ENCODE measurements at regions not wholly inside any gene's neighbourhood (a gene's known extent, or its start where the extent isn't known, plus 50 kb on each side); places are given as distances from the start of the nearest gene placed in this dataset.

DNA sequence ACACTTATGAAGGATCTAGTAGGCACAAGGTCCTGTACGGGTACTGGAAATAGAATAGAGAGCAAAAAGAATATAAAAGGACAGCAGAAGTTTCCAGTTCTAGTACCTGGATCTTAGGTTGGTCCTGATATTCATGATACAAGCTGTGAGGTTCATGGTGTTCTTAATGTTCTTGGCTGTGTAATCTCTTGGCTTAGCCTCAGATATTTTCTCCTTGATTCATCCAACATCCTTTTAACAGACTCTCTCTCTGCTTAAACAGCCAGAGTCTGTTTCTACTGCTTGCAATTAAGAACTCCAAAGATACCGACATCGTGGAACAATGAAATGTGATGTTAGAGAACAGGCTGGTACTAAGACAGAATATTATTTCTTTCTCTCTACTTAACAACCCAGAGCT lies 49.9 kb downstream of the CNTN3 start:
- no peak overlapping the region for H3K4me3 ChIP-seq (ENCODE audit: low read depth, low read length, poor library complexity, severe bottlenecking)
- no peaks in the 10 kb centered on the region for H3K27me3 ChIP-seq (ENCODE audit: insufficient read depth, low read length)
- no peaks in the 10 kb centered on the region for H3K4me1 ChIP-seq (ENCODE audit: insufficient read depth, low read length, severe bottlenecking)
- H2AFZ ChIP-seq (ENCODE audit: low read length) = no peak overlapping the region
- no peaks in the 10 kb centered on the region for H3F3A ChIP-seq (ENCODE audit: insufficient read depth, low read length)
- no peak overlapping the region for H3K27ac ChIP-seq (ENCODE audit: low read depth, low read length, poor library complexity, severe bottlenecking)
- H3K36me3 ChIP-seq (ENCODE audit: insufficient read depth, low read length) = no peaks in the 10 kb centered on the region
- TF ChIP-seq EZH2 (IDR thresholded peaks at IDR 0.05; ENCODE audit: borderline replicate concordance, low read length) = no peak
- no peak for TF ChIP-seq CTCF (IDR thresholded peaks at IDR 0.05; ENCODE audit: low read length)
- H3K9me2 ChIP-seq (ENCODE audit: low read depth, low read length) = no peaks in the 10 kb centered on the region
- no peaks in the 10 kb centered on the region for H3K9me3 ChIP-seq (ENCODE audit: low read length)
- no peak overlapping the region for H3K4me2 ChIP-seq (ENCODE audit: low read length)
- no peak overlapping the region for H3K9ac ChIP-seq (ENCODE audit: low read length)
- H3K79me2 ChIP-seq (ENCODE audit: insufficient read depth, low read length) = no peaks in the 10 kb centered on the region
- no peaks in the 10 kb centered on the region for H4K20me1 ChIP-seq (ENCODE audit: insufficient read depth, low read length)

DNA sequence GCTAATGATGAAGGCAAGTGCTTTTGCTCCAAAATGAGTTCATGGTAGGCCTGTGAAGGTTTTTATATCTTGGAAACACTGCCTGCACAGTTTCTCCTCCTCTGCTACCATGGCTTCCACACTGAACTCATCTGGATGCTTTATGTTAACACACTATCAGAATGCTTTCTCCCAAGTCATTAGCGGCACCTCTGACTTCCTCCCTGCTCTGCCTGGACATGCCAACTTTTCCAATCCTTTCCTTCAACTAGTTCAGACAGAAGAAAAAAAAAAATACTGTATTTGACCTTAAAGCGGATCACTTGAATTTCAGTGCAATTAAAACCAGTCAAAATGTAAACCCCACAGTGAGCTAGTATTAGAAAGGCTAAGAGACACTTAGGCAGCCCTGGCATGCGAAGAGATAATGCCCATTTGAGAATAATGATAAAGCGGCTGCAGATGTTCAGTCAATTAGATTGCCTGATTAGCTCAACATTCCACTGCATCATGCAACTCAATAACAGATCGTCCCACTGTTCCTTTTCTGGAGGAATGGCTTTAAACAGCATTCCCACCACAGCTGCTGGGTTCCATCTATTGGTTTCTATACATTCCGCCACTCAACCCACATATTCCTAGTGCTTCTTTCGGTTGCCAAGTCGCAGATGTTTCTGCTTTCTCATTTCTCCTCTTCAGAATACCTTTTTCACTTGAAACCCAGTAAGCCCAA lies 51.7 kb downstream of the CNTN3 start:
- Histone ChIP-seq H3K4me3 (ENCODE audit: low read depth, low read length, poor library complexity, severe bottlenecking) (no peak overlapping the region), H3K9me3 (ENCODE audit: low read length) (no peaks in the 10 kb centered on the region), H2AFZ (ENCODE audit: low read length) (no peak overlapping the region), H3K9ac (ENCODE audit: low read length) (no peak overlapping the region), H4K20me1 (ENCODE audit: insufficient read depth, low read length) (no peaks in the 10 kb centered on the region), H3F3A (ENCODE audit: insufficient read depth, low read length) (no peaks in the 10 kb centered on the region), H3K27ac (ENCODE audit: low read depth, low read length, poor library complexity, severe bottlenecking) (no peak overlapping the region), H3K79me2 (ENCODE audit: insufficient read depth, low read length) (no peaks in the 10 kb centered on the region), H3K4me1 (ENCODE audit: insufficient read depth, low read length, severe bottlenecking) (no peaks in the 10 kb centered on the region), H3K27me3 (ENCODE audit: insufficient read depth, low read length) (no peaks in the 10 kb centered on the region), H3K9me2 (ENCODE audit: low read depth, low read length) (no peaks in the 10 kb centered on the region), H3K36me3 (ENCODE audit: insufficient read depth, low read length) (no peaks in the 10 kb centered on the region), H3K4me2 (ENCODE audit: low read length) (no peak overlapping the region)
- TF ChIP-seq CTCF (IDR thresholded peaks at IDR 0.05; ENCODE audit: low read length) (no peak), EZH2 (IDR thresholded peaks at IDR 0.05; ENCODE audit: borderline replicate concordance, low read length) (no peak)

DNA sequence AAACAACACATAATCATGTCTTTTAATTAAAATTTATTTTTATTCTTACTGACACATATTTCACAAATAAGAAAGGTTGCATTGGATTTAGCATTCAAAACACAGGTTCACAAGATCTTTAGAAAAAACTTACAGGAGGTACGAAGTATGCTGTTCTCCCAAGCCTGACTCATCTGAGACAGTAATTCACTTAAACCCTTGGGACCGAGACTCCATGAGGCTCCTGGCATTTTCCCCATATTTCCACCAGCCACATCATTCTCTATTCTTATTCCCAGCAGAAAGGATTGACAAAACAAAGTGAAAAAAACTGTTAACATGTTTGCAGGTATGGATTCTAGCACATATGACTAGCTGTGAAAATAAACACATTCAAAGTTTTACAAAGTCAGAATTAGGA lies 52.6 kb downstream of the CNTN3 start:
- Histone ChIP-seq H4K20me1 (ENCODE audit: insufficient read depth, low read length) (no peaks in the 10 kb centered on the region), H3K4me3 (ENCODE audit: low read depth, low read length, poor library complexity, severe bottlenecking) (no peak overlapping the region), H3K36me3 (ENCODE audit: insufficient read depth, low read length) (no peaks in the 10 kb centered on the region), H3K9ac (ENCODE audit: low read length) (no peak overlapping the region), H3K27me3 (ENCODE audit: insufficient read depth, low read length) (no peaks in the 10 kb centered on the region), H3K9me2 (ENCODE audit: low read depth, low read length) (no peaks in the 10 kb centered on the region), H2AFZ (ENCODE audit: low read length) (no peak overlapping the region), H3K27ac (ENCODE audit: low read depth, low read length, poor library complexity, severe bottlenecking) (no peak overlapping the region), H3F3A (ENCODE audit: insufficient read depth, low read length) (no peaks in the 10 kb centered on the region), H3K9me3 (ENCODE audit: low read length) (no peaks in the 10 kb centered on the region), H3K4me1 (ENCODE audit: insufficient read depth, low read length, severe bottlenecking) (no peaks in the 10 kb centered on the region), H3K79me2 (ENCODE audit: insufficient read depth, low read length) (no peaks in the 10 kb centered on the region), H3K4me2 (ENCODE audit: low read length) (no peak overlapping the region)
- no peak for TF ChIP-seq CTCF (IDR thresholded peaks at IDR 0.05; ENCODE audit: low read length)
- no peak for TF ChIP-seq EZH2 (IDR thresholded peaks at IDR 0.05; ENCODE audit: borderline replicate concordance, low read length)
